WERI-Rb-1 (cell line): ENCODE measurements at regions not wholly inside any gene's neighbourhood (a gene's known extent, or its start where the extent isn't known, plus 50 kb on each side); places are given as distances from the start of the nearest gene placed in this dataset.

ENCODE experiments used
- DNase-seq: peaks from one replicate; pipeline ENCODE4 v3.0.0-alpha.2; 2020
- H3K27ac ChIP-seq: fragments of 250-450 bp; sonication (Bioruptor Pico); 2 replicates; pipeline ENCODE4 v1.5.1; 2020; ENCODE audit warnings: mild to moderate bottlenecking, moderate library complexity
- H3K27me3 ChIP-seq: fragments of 250-450 bp; sonication (Bioruptor Pico); 2 replicates; pipeline ENCODE4 v1.5.1; 2021; ENCODE audit warnings: mild to moderate bottlenecking, low read depth, moderate library complexity; ENCODE audit not compliant: insufficient read depth, severe bottlenecking
- H3K36me3 ChIP-seq: fragments of 250-450 bp; sonication (Bioruptor Pico); 2 replicates; pipeline ENCODE4 v1.5.1; 2020; ENCODE audit warnings: mild to moderate bottlenecking, moderate library complexity
- H3K4me3 ChIP-seq: 2 replicates; pipeline ENCODE4 v1.5.1; 2011; ENCODE audit warnings: low read depth, mild to moderate bottlenecking, control low read depth, low read length
- H3K9me3 ChIP-seq: fragments of 250-450 bp; sonication (Bioruptor Pico); 2 replicates; pipeline ENCODE4 v1.5.1; 2021; ENCODE audit warnings: mild to moderate bottlenecking, moderate library complexity; ENCODE audit not compliant: severe bottlenecking
- TF ChIP-seq, protein P1 (sequence below): IDR thresholded peaks from 2 replicates; pipeline ENCODE4 v1.5.1; 2011; ENCODE audit warnings: low read depth, mild to moderate bottlenecking, control low read depth, inconsistent platforms, low read length

GRCh38 chr3:187520027-187520945 is 149.9 kb downstream of the SST start:
- TF ChIP-seq, protein P1, sequence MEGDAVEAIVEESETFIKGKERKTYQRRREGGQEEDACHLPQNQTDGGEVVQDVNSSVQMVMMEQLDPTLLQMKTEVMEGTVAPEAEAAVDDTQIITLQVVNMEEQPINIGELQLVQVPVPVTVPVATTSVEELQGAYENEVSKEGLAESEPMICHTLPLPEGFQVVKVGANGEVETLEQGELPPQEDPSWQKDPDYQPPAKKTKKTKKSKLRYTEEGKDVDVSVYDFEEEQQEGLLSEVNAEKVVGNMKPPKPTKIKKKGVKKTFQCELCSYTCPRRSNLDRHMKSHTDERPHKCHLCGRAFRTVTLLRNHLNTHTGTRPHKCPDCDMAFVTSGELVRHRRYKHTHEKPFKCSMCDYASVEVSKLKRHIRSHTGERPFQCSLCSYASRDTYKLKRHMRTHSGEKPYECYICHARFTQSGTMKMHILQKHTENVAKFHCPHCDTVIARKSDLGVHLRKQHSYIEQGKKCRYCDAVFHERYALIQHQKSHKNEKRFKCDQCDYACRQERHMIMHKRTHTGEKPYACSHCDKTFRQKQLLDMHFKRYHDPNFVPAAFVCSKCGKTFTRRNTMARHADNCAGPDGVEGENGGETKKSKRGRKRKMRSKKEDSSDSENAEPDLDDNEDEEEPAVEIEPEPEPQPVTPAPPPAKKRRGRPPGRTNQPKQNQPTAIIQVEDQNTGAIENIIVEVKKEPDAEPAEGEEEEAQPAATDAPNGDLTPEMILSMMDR: no peak
- H3K4me3 ChIP-seq: no peak overlapping the region
- no peak for DNase-seq
- H3K27me3 ChIP-seq: peaks cover 2% of the 10 kb centered on the region
- H3K27ac ChIP-seq: no peak overlapping the region
- no peaks in the 10 kb centered on the region for H3K9me3 ChIP-seq
- no peaks in the 10 kb centered on the region for H3K36me3 ChIP-seq

GRCh38 chr3:187519428-187519890 is 150.7 kb downstream of the SST start:
- DNase-seq: no peak
- H3K9me3 ChIP-seq: no peaks in the 10 kb centered on the region
- H3K27ac ChIP-seq: no peak overlapping the region
- TF ChIP-seq, protein P1: no peak
- peaks cover 2% of the 10 kb centered on the region for H3K27me3 ChIP-seq
- no peaks in the 10 kb centered on the region for H3K36me3 ChIP-seq
- no peak overlapping the region for H3K4me3 ChIP-seq

DNA sequence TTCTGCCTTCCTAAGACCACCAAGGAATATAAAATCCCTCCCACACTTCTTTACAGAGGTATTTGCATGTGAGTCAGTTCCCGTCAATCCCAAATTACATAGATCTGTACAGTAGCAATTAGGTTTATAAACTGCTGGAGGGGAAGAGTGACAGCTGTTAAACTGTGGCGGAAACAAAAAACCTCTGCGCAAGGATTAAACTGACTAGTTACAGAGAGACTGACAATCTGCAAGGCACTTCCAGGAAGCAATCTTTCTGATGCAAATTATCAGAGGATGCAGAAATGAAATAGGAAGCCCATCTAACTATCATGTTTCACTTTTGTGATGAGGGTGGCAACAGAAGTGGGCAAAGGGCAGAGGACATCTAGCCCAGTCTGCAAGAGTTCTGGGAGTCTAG is 150.4 kb downstream of the RTP4 start:
- no peak for DNase-seq
- Histone ChIP-seq H3K9me3 (no peaks in the 10 kb centered on the region), H3K27ac (no peak overlapping the region), H3K4me3 (no peak overlapping the region), H3K27me3 (peaks cover 2% of the 10 kb centered on the region), H3K36me3 (no peaks in the 10 kb centered on the region)
- TF ChIP-seq, protein P1: no peak

GRCh38 chr3:187518207-187518606 is 150.0 kb downstream of the RTP4 start:
- no peak overlapping the region for H3K4me3 ChIP-seq
- H3K9me3 ChIP-seq: no peaks in the 10 kb centered on the region
- TF ChIP-seq, protein P1: no peak
- no peaks in the 10 kb centered on the region for H3K36me3 ChIP-seq
- no peak for DNase-seq
- peaks cover 2% of the 10 kb centered on the region for H3K27me3 ChIP-seq
- no peak overlapping the region for H3K27ac ChIP-seq

- Histone ChIP-seq H3K27me3 (peaks cover 2% of the 10 kb centered on the region), H3K36me3 (no peaks in the 10 kb centered on the region), H3K4me3 (no peak overlapping the region), H3K27ac (no peak overlapping the region), H3K9me3 (peaks cover 2% of the 10 kb centered on the region)
- DNase-seq: no peak
- TF ChIP-seq, protein P1: no peak
These were observed 148.4 kb downstream of the RTP4 start for GRCh38 chr3:187516446-187517185.
